ENCODE measurements at regions not wholly inside any gene's neighbourhood (a gene's known extent, or its start where the extent isn't known, plus 50 kb on each side); places are given as distances from the start of the nearest gene placed in this dataset.

GRCh38 chr21:19621837-19622496 is 1218.4 kb upstream of the TMPRSS15 start:
- TF ChIP-seq CTCF (conservative IDR thresholded peaks at IDR 0.05): no peak
- TF ChIP-seq ZFX (IDR thresholded peaks at IDR 0.05): no peak
- no peak overlapping the region for H3K27ac ChIP-seq

- TF ChIP-seq CTCF (conservative IDR thresholded peaks at IDR 0.05) (no peak), ZFX (IDR thresholded peaks at IDR 0.05) (no peak)
- no peak overlapping the region for H3K27ac ChIP-seq
Observed at GRCh38 chr21:19640964-19641363, 1237.4 kb upstream of the TMPRSS15 start.

GRCh38 chr21:19648391-19648790 is 1244.8 kb upstream of the TMPRSS15 start:
- TF ChIP-seq ZFX (IDR thresholded peaks at IDR 0.05): no peak
- no peak for TF ChIP-seq CTCF (conservative IDR thresholded peaks at IDR 0.05)
- H3K27ac ChIP-seq: no peak overlapping the region

GRCh38 chr21:19683492-19683891 is 1279.9 kb upstream of the TMPRSS15 start:
- TF ChIP-seq ZFX (IDR thresholded peaks at IDR 0.05) (no peak), CTCF (conservative IDR thresholded peaks at IDR 0.05) (no peak)
- no peak overlapping the region for H3K27ac ChIP-seq

- TF ChIP-seq CTCF (conservative IDR thresholded peaks at IDR 0.05) (no peak), ZFX (IDR thresholded peaks at IDR 0.05) (no peak)
Observed at GRCh38 chr21:19684328-19684727, 1280.7 kb upstream of the TMPRSS15 start.

GRCh38 chr21:19692231-19692630 is 1288.6 kb upstream of the TMPRSS15 start:
- TF ChIP-seq ZFX (IDR thresholded peaks at IDR 0.05) (no peak), CTCF (conservative IDR thresholded peaks at IDR 0.05) (no peak)
- no peak overlapping the region for H3K27ac ChIP-seq

More at GRCh38 chr21:19684328-19684727, 1280.7 kb upstream of the TMPRSS15 start:
- no peak overlapping the region for H3K27ac ChIP-seq

GRCh38 chr21:19695796-19696195 is 1292.2 kb upstream of the TMPRSS15 start:
- no peak for TF ChIP-seq ZFX (IDR thresholded peaks at IDR 0.05)
- no peak for TF ChIP-seq CTCF (conservative IDR thresholded peaks at IDR 0.05)

More at GRCh38 chr21:19695796-19696195, 1292.2 kb upstream of the TMPRSS15 start:
- no peak overlapping the region for H3K27ac ChIP-seq
